ENCODE measurements at regions not wholly inside any gene's neighbourhood (a gene's known extent, or its start where the extent isn't known, plus 50 kb on each side); places are given as distances from the start of the nearest gene placed in this dataset.
"Not testable (repeated sequence)": the region's sequence is repeated elsewhere in the genome, so short reads cannot be mapped to it uniquely, and the experiment has no call there.

DNA sequence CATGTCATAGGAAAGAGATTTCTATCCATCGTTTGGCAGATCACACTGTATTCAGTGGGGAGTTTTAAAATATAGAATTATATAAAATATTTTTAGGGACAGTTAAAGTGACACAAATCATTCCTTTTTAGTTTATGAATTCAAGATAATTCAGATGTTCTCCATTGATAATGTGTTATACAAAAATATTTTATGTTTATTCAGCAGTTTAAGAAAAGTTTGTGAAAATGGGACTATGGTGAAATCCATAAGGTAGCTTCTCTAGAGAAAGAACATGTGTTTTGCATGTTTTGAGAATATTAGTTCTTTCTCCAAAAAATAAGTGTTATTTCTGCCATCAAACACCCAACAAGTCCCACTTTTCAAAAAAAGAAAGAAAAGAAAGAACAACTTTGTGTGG, 122.9 kb downstream of the EMB start:
- no peaks in the 10 kb centered on the region for H3K27me3 ChIP-seq
- H3K9me3 ChIP-seq: no peaks in the 10 kb centered on the region
- H3K27ac ChIP-seq: no peak overlapping the region
- intact Hi-C loops (cut with DNase I; ENCODE audit: low total_unique reads): no loop called here
- no peaks in the 10 kb centered on the region for H3K4me1 ChIP-seq
- no peak for DNase-seq
- TF ChIP-seq, protein P1, sequence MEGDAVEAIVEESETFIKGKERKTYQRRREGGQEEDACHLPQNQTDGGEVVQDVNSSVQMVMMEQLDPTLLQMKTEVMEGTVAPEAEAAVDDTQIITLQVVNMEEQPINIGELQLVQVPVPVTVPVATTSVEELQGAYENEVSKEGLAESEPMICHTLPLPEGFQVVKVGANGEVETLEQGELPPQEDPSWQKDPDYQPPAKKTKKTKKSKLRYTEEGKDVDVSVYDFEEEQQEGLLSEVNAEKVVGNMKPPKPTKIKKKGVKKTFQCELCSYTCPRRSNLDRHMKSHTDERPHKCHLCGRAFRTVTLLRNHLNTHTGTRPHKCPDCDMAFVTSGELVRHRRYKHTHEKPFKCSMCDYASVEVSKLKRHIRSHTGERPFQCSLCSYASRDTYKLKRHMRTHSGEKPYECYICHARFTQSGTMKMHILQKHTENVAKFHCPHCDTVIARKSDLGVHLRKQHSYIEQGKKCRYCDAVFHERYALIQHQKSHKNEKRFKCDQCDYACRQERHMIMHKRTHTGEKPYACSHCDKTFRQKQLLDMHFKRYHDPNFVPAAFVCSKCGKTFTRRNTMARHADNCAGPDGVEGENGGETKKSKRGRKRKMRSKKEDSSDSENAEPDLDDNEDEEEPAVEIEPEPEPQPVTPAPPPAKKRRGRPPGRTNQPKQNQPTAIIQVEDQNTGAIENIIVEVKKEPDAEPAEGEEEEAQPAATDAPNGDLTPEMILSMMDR (IDR thresholded peaks at IDR 0.05): no peak
- TF ChIP-seq POLR2A (IDR thresholded peaks at IDR 0.05): no peak
- no peak overlapping the region for H3K4me3 ChIP-seq
- no peaks in the 10 kb centered on the region for H3K36me3 ChIP-seq

DNA sequence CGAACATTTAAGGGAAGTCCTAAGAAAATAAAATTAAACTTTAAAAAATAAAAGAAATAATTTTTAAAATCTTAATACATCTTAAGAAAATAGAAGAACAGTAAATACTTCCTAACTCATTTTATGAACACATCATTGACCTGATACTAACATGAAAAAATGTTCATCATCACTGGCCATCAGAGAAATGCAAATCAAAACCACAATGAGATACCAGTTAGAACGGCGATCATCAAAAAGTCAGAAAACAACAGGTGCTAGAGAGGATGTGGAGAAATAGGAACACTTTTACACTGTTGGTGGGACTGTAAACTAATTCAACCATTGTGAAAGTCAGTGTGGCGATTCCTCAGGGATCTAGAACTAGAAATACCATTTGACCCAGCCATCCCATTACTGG, 134.6 kb downstream of the EMB start:
- H3K36me3 ChIP-seq; H3K27ac ChIP-seq; H3K9me3 ChIP-seq; H3K4me1 ChIP-seq; H3K4me3 ChIP-seq; H3K27me3 ChIP-seq; DNase-seq; intact Hi-C loops (cut with DNase I; ENCODE audit: low total_unique reads): not testable (repeated sequence)

DNA sequence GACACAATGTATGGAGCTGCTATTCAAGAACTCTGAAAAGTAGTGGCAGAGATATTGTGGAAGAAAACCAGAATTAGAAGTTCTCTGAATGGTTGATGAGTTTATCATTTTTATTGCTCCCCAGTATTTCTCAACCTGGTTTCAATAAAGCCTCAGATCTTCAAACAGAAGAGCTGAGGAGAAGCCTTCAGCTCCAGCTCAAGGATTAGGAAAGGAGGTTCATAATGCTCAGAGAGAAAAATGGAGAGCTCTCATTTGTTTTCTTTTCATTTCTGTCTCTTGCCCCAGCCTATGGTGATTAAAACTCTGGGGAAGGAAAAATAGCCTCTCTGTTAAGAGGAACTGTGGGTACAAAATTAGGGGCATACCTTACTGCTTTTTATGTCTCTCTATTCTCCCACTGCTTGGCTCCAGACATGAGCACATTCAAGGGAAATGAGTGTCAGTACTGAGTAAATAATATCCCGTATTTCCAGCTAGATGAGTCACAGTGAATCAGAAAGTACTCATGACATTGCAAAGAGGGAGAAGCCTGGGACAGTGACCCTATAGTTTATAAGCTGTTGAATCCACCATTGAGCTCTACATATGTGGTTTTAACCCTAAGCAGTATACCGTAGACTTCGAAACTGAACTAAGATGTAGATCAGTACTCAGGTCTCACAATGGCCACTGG, 138.1 kb downstream of the EMB start:
- TF ChIP-seq, protein P1 (IDR thresholded peaks at IDR 0.05): no peak
- no peak for TF ChIP-seq POLR2A (IDR thresholded peaks at IDR 0.05)
- H3K4me1 ChIP-seq: no peaks in the 10 kb centered on the region
- H3K36me3 ChIP-seq: no peaks in the 10 kb centered on the region
- no peak for DNase-seq
- no peak overlapping the region for H3K27ac ChIP-seq
- intact Hi-C loops (cut with DNase I; ENCODE audit: low total_unique reads): no loop called here
- H3K27me3 ChIP-seq: no peaks in the 10 kb centered on the region
- no peak overlapping the region for H3K4me3 ChIP-seq
- no peaks in the 10 kb centered on the region for H3K9me3 ChIP-seq

DNA sequence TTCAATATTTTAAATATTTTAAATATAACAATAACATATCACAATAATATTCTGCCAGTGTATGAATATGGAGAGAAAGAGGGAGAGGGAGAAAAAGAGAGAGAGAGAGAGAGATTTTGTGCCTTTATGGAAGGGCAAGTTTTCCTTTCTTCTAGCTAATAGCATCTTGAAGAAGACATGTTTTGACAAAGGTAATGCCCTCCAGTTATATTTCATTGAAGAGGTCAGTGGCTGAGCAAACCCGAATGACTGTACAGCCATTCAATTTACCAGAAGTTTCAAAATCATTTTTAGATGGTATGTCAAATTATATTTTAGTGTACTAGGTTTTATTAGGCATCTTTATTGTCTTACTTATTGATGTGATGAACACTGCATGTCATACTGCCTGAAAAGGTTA, 139.3 kb downstream of the EMB start:
- Histone ChIP-seq H3K27me3 (no peaks in the 10 kb centered on the region), H3K9me3 (no peaks in the 10 kb centered on the region), H3K36me3 (no peaks in the 10 kb centered on the region), H3K4me3 (no peak overlapping the region), H3K27ac (no peak overlapping the region), H3K4me1 (no peaks in the 10 kb centered on the region)
- DNase-seq: no peak
- TF ChIP-seq POLR2A (IDR thresholded peaks at IDR 0.05): no peak
- intact Hi-C loops (cut with DNase I; ENCODE audit: low total_unique reads): no loop called here

DNA sequence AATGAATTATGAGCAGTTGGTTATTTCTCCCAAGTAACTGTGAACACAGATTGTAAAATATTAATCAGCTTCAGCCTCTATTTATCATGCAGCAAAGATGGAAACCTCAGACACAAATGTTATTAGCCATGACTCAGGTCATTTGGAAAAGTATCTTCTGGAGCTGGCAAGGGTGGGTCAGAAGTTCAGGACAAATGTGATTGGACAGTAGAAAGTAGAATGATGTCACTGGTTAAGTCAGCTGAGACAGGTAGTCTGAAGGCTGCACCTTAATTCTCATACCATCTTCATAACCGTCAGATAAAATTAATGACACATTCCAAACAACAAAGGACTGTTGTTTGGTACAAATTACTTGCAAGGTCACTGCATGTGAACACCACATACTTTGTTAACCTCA, 140.2 kb downstream of the EMB start:
- intact Hi-C loops (cut with DNase I; ENCODE audit: low total_unique reads): no loop called here
- H3K9me3 ChIP-seq: no peaks in the 10 kb centered on the region
- H3K27me3 ChIP-seq: no peaks in the 10 kb centered on the region
- H3K4me3 ChIP-seq: no peak overlapping the region
- DNase-seq: no peak
- no peak overlapping the region for H3K27ac ChIP-seq
- H3K4me1 ChIP-seq: no peaks in the 10 kb centered on the region
- H3K36me3 ChIP-seq: no peaks in the 10 kb centered on the region
- TF ChIP-seq, protein P1 (IDR thresholded peaks at IDR 0.05): no peak
- TF ChIP-seq POLR2A (IDR thresholded peaks at IDR 0.05): no peak

DNA sequence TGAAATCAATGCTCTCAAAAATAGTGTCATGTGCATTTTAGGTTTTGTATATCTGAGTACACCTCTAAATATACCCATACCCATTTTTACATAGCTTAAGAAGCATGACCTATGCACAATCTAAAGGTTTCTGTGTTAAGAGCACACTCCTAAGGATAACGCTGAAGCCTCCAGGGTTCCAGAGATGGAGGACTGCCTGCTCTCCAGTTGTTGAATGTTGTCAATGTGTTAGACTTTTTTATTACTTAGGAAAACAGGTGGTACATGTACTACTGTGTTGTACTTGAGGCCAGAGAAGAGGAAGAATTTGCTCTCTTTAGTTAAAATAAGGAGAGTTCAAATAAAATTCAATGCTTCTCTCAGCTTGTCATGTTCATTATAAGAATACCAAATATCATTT, 141.2 kb downstream of the EMB start:
- Histone ChIP-seq H3K27me3 (no peaks in the 10 kb centered on the region), H3K9me3 (no peaks in the 10 kb centered on the region), H3K4me1 (no peaks in the 10 kb centered on the region), H3K36me3 (no peaks in the 10 kb centered on the region), H3K27ac (no peak overlapping the region), H3K4me3 (no peak overlapping the region)
- DNase-seq: no peak
- intact Hi-C loops (cut with DNase I; ENCODE audit: low total_unique reads): no loop called here
- TF ChIP-seq, protein P1 (IDR thresholded peaks at IDR 0.05): no peak
- TF ChIP-seq POLR2A (IDR thresholded peaks at IDR 0.05): no peak
